Upper lobe of left lung (tissue), 4 donors: ENCODE measurements at regions not wholly inside any gene's neighbourhood (a gene's known extent, or its start where the extent isn't known, plus 50 kb on each side); places are given as distances from the start of the nearest gene placed in this dataset.

Experiments
- EP300 ChIP-seq, 4 donors: sonication (generic); formaldehyde crosslinking; IDR thresholded peaks; one replicate each; pipeline ENCODE4 v1.5.1; 2017; ENCODE audit warnings: antibody characterized with exemption in 4 of 4, control low read depth in 2 of 4
- TF ChIP-seq, protein P1 (sequence below), 6 experiments: fragments of 450-650 bp in 4 of 6; fragments of 200-600 bp in 2 of 6; sonication (generic) in 2 of 6; IDR thresholded peaks; one replicate each; pipeline ENCODE4 v1.5.1; 2016 to 2019; ENCODE audit warnings: antibody characterized with exemption in 6 of 6

DNA sequence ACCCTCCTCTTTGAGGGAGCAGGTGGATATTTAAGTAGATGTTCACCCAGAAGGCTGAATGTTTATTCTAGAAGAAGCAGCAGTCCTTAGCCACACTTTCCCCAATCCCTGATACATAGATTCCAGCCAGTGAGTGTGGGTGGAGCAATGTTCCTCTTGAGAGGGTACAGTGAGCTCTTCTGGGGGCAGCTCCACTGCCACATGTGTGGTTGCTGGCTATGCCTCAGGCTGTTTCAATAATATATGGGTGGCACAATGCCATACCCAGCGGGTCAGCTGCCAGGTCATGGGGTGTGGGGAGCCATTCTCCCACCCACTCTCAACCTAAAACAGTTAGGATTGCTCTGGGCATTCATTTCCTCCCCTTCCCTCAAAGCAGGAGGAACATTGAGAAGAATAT lies 61.6 kb upstream of the DAB2 start:
- TF ChIP-seq, protein P1, sequence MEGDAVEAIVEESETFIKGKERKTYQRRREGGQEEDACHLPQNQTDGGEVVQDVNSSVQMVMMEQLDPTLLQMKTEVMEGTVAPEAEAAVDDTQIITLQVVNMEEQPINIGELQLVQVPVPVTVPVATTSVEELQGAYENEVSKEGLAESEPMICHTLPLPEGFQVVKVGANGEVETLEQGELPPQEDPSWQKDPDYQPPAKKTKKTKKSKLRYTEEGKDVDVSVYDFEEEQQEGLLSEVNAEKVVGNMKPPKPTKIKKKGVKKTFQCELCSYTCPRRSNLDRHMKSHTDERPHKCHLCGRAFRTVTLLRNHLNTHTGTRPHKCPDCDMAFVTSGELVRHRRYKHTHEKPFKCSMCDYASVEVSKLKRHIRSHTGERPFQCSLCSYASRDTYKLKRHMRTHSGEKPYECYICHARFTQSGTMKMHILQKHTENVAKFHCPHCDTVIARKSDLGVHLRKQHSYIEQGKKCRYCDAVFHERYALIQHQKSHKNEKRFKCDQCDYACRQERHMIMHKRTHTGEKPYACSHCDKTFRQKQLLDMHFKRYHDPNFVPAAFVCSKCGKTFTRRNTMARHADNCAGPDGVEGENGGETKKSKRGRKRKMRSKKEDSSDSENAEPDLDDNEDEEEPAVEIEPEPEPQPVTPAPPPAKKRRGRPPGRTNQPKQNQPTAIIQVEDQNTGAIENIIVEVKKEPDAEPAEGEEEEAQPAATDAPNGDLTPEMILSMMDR (IDR thresholded peaks at IDR 0.05), result no peak
- no peak for TF ChIP-seq EP300 (IDR thresholded peaks at IDR 0.05)
